Fibroblast of lung (primary cell): ENCODE measurements at regions not wholly inside any gene's neighbourhood (a gene's known extent, or its start where the extent isn't known, plus 50 kb on each side); places are given as distances from the start of the nearest gene placed in this dataset.

Experiments
- DNase-seq, 2 donors: peaks; one replicate each; pipeline versions ENCODE4 v3.0.0 to v3.0.0-alpha.2; 2010; ENCODE audit warnings: low read depth in 2 of 2
- H2AFZ ChIP-seq: 2 replicates; pipeline ENCODE4 v1.5.1; 2012; ENCODE audit warnings: low read length, control low read depth, inconsistent platforms
- H3K27ac ChIP-seq: 2 replicates; pipeline ENCODE4 v1.5.1; 2011; ENCODE audit warnings: low read length, control low read depth; ENCODE audit not compliant: insufficient read depth
- H3K27me3 ChIP-seq: 2 replicates; pipeline ENCODE4 v1.5.1; 2011; ENCODE audit warnings: mild to moderate bottlenecking, low read length; ENCODE audit not compliant: control insufficient read depth, insufficient read depth
- H3K36me3 ChIP-seq: 2 replicates; pipeline ENCODE4 v1.5.1; 2011; ENCODE audit warnings: low read length; ENCODE audit not compliant: control insufficient read depth, insufficient read depth
- H3K4me1 ChIP-seq: 2 replicates; pipeline ENCODE4 v1.5.1; 2011; ENCODE audit warnings: low read length; ENCODE audit not compliant: control insufficient read depth, insufficient read depth; ENCODE audit errors: extremely low read depth
- H3K4me2 ChIP-seq: 2 replicates; pipeline ENCODE4 v1.5.1; 2011; ENCODE audit warnings: low read length, control low read depth; ENCODE audit not compliant: insufficient read depth; ENCODE audit errors: extremely low read depth
- H3K4me3 ChIP-seq, 4 experiments: fragments of 200-600 bp in 1 of 4; sonication (generic) in 1 of 4; replicated peaks in 1 of 4; 2 replicates each; pipeline ENCODE4 v1.5.1; 2011 to 2016; ENCODE audit warnings: low read length in 4 of 4, low read depth in 3 of 4, mild to moderate bottlenecking in 3 of 4, control low read depth in 2 of 4, inconsistent platforms in 1 of 4, mixed read lengths in 1 of 4; ENCODE audit not compliant: insufficient read depth in 1 of 4; ENCODE audit errors: control extremely low read depth in 1 of 4
- H3K79me2 ChIP-seq: 2 replicates; pipeline ENCODE4 v1.5.1; 2012; ENCODE audit warnings: mild to moderate bottlenecking, low read length, inconsistent platforms; ENCODE audit not compliant: control insufficient read depth, insufficient read depth
- H3K9ac ChIP-seq: 2 replicates; pipeline ENCODE4 v1.5.1; 2011; ENCODE audit warnings: mild to moderate bottlenecking, low read length, control low read depth; ENCODE audit not compliant: insufficient read depth
- H3K9me3 ChIP-seq: 2 replicates; pipeline ENCODE4 v1.5.1; 2012; ENCODE audit warnings: low read depth, low read length; ENCODE audit not compliant: control insufficient read depth, insufficient read depth
- H4K20me1 ChIP-seq: 2 replicates; pipeline ENCODE4 v1.5.1; 2011; ENCODE audit warnings: low read length; ENCODE audit not compliant: control insufficient read depth, insufficient read depth; ENCODE audit errors: extremely low read depth
- CTCF ChIP-seq, 2 donors: IDR thresholded peaks in 1 of 2; conservative IDR thresholded peaks in 1 of 2; 1 replicate in 1 of 2; 2 replicates in 1 of 2; pipeline ENCODE4 v1.5.1; 2011 to 2012; ENCODE audit warnings: low read length in 2 of 2, control low read depth in 1 of 2, inconsistent platforms in 1 of 2, low read depth in 1 of 2, mild to moderate bottlenecking in 1 of 2
- EZH2 ChIP-seq: IDR thresholded peaks from 2 replicates; pipeline ENCODE4 v1.5.1; 2012; ENCODE audit warnings: low read length, control low read depth, mild to moderate bottlenecking; ENCODE audit errors: missing control alignments

- Histone ChIP-seq H3K9me3 (no peaks in the 10 kb centered on the region), H2AFZ (no peak overlapping the region), H3K27me3 (no peaks in the 10 kb centered on the region), H3K79me2 (no peaks in the 10 kb centered on the region), H3K4me3 (no peak overlapping the region), H3K27ac (no peak overlapping the region), H3K9ac (no peak overlapping the region), H3K36me3 (no peaks in the 10 kb centered on the region), H3K4me1 (no peaks in the 10 kb centered on the region), H4K20me1 (no peaks in the 10 kb centered on the region), H3K4me2 (no peak overlapping the region)
- DNase-seq = no peak
- TF ChIP-seq CTCF (conservative IDR thresholded peaks at IDR 0.05 in 1 of 2, IDR thresholded peaks at IDR 0.05 in 1 of 2; ENCODE audit: low read depth in 1 of 2, low read length in 2 of 2) = no peak
Observed at GRCh38 chr4:41446391-41446790, 91.6 kb upstream of the LIMCH1 start.

- Histone ChIP-seq H4K20me1 (no peaks in the 10 kb centered on the region), H3K4me1 (no peaks in the 10 kb centered on the region), H2AFZ (no peak overlapping the region), H3K4me3 (no peak overlapping the region), H3K36me3 (no peaks in the 10 kb centered on the region), H3K4me2 (no peak overlapping the region), H3K27ac (no peak overlapping the region), H3K27me3 (no peaks in the 10 kb centered on the region), H3K9ac (no peak overlapping the region), H3K79me2 (no peaks in the 10 kb centered on the region), H3K9me3 (no peaks in the 10 kb centered on the region)
- TF ChIP-seq CTCF (conservative IDR thresholded peaks at IDR 0.05 in 1 of 2, IDR thresholded peaks at IDR 0.05 in 1 of 2; ENCODE audit: low read depth in 1 of 2, low read length in 2 of 2) = no peak
- TF ChIP-seq EZH2 = no peak
- no peak for DNase-seq
Observed at GRCh38 chr4:41446981-41447725, 90.8 kb upstream of the LIMCH1 start.

GRCh38 chr4:41448934-41449333, 89.0 kb upstream of the LIMCH1 start:
- Histone ChIP-seq H3K4me1 (no peaks in the 10 kb centered on the region), H3K79me2 (no peaks in the 10 kb centered on the region), H3K4me3 (no peak overlapping the region), H3K9me3 (no peaks in the 10 kb centered on the region), H4K20me1 (no peaks in the 10 kb centered on the region), H3K27me3 (no peaks in the 10 kb centered on the region), H3K27ac (no peak overlapping the region), H3K9ac (no peak overlapping the region), H3K4me2 (no peak overlapping the region), H2AFZ (no peak overlapping the region), H3K36me3 (no peaks in the 10 kb centered on the region)
- DNase-seq = peak in 1 of 2 donors; percentile 70
- TF ChIP-seq CTCF (conservative IDR thresholded peaks at IDR 0.05 in 1 of 2, IDR thresholded peaks at IDR 0.05 in 1 of 2; ENCODE audit: low read depth in 1 of 2, low read length in 2 of 2) = no peak
- TF ChIP-seq EZH2 = no peak
